ENCODE measurements at regions not wholly inside any gene's neighbourhood (a gene's known extent, or its start where the extent isn't known, plus 50 kb on each side); places are given as distances from the start of the nearest gene placed in this dataset.

DNA sequence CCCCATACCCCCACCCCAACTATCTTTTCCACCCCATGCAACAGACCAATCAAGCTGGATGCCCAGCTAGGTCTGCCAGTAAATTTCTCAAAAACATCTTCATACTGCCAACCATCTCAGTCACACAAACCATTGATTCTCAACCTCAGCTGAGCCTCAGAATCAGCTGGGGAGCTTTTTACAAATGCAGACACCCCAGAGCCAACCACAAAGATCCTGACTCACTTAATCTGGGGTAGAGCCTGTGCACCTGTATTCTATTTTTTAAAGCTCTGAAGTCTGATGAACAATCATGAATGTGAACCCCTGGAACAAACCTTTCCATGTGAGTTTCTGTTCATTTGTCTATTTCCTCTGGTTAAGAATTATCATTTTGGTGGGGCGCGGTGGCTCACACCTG lies 66.0 kb downstream of the ZNF281 start (continued):
- TF ChIP-seq, protein P1, sequence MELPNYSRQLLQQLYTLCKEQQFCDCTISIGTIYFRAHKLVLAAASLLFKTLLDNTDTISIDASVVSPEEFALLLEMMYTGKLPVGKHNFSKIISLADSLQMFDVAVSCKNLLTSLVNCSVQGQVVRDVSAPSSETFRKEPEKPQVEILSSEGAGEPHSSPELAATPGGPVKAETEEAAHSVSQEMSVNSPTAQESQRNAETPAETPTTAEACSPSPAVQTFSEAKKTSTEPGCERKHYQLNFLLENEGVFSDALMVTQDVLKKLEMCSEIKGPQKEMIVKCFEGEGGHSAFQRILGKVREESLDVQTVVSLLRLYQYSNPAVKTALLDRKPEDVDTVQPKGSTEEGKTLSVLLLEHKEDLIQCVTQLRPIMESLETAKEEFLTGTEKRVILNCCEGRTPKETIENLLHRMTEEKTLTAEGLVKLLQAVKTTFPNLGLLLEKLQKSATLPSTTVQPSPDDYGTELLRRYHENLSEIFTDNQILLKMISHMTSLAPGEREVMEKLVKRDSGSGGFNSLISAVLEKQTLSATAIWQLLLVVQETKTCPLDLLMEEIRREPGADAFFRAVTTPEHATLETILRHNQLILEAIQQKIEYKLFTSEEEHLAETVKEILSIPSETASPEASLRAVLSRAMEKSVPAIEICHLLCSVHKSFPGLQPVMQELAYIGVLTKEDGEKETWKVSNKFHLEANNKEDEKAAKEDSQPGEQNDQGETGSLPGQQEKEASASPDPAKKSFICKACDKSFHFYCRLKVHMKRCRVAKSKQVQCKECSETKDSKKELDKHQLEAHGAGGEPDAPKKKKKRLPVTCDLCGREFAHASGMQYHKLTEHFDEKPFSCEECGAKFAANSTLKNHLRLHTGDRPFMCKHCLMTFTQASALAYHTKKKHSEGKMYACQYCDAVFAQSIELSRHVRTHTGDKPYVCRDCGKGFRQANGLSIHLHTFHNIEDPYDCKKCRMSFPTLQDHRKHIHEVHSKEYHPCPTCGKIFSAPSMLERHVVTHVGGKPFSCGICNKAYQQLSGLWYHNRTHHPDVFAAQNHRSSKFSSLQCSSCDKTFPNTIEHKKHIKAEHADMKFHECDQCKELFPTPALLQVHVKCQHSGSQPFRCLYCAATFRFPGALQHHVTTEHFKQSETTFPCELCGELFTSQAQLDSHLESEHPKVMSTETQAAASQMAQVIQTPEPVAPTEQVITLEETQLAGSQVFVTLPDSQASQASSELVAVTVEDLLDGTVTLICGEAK (IDR thresholded peaks at IDR 0.05): no peak
- TF ChIP-seq, protein P1 (CRISPR knock-in tag; IDR thresholded peaks at IDR 0.05): no peak
- TF ChIP-seq, protein P2, sequence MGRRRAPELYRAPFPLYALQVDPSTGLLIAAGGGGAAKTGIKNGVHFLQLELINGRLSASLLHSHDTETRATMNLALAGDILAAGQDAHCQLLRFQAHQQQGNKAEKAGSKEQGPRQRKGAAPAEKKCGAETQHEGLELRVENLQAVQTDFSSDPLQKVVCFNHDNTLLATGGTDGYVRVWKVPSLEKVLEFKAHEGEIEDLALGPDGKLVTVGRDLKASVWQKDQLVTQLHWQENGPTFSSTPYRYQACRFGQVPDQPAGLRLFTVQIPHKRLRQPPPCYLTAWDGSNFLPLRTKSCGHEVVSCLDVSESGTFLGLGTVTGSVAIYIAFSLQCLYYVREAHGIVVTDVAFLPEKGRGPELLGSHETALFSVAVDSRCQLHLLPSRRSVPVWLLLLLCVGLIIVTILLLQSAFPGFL (CRISPR knock-in tag; IDR thresholded peaks at IDR 0.05): no peak
- TF ChIP-seq, protein P3, sequence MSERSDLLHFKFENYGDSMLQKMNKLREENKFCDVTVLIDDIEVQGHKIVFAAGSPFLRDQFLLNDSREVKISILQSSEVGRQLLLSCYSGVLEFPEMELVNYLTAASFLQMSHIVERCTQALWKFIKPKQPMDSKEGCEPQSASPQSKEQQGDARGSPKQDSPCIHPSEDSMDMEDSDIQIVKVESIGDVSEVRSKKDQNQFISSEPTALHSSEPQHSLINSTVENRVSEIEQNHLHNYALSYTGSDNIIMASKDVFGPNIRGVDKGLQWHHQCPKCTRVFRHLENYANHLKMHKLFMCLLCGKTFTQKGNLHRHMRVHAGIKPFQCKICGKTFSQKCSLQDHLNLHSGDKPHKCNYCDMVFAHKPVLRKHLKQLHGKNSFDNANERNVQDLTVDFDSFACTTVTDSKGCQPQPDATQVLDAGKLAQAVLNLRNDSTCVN (CRISPR knock-in tag; IDR thresholded peaks at IDR 0.05): no peak
- no peak for TF ChIP-seq CXXC5 (CRISPR knock-in tag; IDR thresholded peaks at IDR 0.05)
- TF ChIP-seq CBFB (CRISPR knock-in tag; IDR thresholded peaks at IDR 0.05): no peak
